Suppressor macrophage treated with lipopolysaccharide for 4 hours (primary cell): ENCODE measurements at regions not wholly inside any gene's neighbourhood (a gene's known extent, or its start where the extent isn't known, plus 50 kb on each side); places are given as distances from the start of the nearest gene placed in this dataset.

Experiments used
- DNase-seq: peaks from one replicate; pipeline ENCODE4 v3.0.0-alpha.2; 2020

- DNase-seq, result no peak
Measured at GRCh38 chr20:50288128-50288623, 97.5 kb downstream of the CEBPB start.

- DNase-seq, result no peak
Measured at GRCh38 chr20:50289581-50289980, 99.0 kb downstream of the CEBPB start.

- DNase-seq, result no peak
Measured at GRCh38 chr20:50290112-50290511, 99.5 kb downstream of the CEBPB start.

GRCh38 chr20:50290808-50291207 is 100.2 kb downstream of the CEBPB start:
- no peak for DNase-seq

- no peak for DNase-seq
Measured at GRCh38 chr20:50291254-50292078, 100.8 kb downstream of the CEBPB start.

GRCh38 chr20:50292079-50292590 is 101.5 kb downstream of the CEBPB start:
- no peak for DNase-seq

- peak; percentile 98 for DNase-seq
Measured at GRCh38 chr20:50292591-50293283, 102.1 kb downstream of the CEBPB start.

- DNase-seq, result no peak
Measured at GRCh38 chr20:50293284-50294139, 102.9 kb downstream of the CEBPB start.

- DNase-seq, result no peak
Measured at GRCh38 chr20:50294164-50295088, 103.8 kb downstream of the CEBPB start.

GRCh38 chr20:50295345-50295744 is 104.7 kb downstream of the CEBPB start:
- no peak for DNase-seq

- DNase-seq, result no peak
Measured at GRCh38 chr20:50295762-50296449, 105.3 kb downstream of the CEBPB start.

GRCh38 chr20:50296450-50297375 is 106.1 kb downstream of the CEBPB start:
- DNase-seq, result peak; percentile 93

- DNase-seq, result peak; percentile 56
Measured at GRCh38 chr20:50297498-50298376, 107.1 kb downstream of the CEBPB start.

- no peak for DNase-seq
Measured at GRCh38 chr20:50298554-50299324, 108.1 kb downstream of the CEBPB start.

- no peak for DNase-seq
Measured at GRCh38 chr20:50299325-50299629, 108.6 kb downstream of the CEBPB start.

GRCh38 chr20:50301165-50301564 is 110.5 kb downstream of the CEBPB start:
- DNase-seq, result no peak

- DNase-seq, result no peak
Measured at GRCh38 chr20:50301712-50302111, 111.1 kb downstream of the CEBPB start.

- no peak for DNase-seq
Measured at GRCh38 chr20:50302341-50303057, 111.9 kb downstream of the CEBPB start.
